Esophagus muscularis mucosa (tissue), 3 donors: ENCODE measurements at regions not wholly inside any gene's neighbourhood (a gene's known extent, or its start where the extent isn't known, plus 50 kb on each side); places are given as distances from the start of the nearest gene placed in this dataset.

Source experiments
- POLR2A ChIP-seq: fragments of 450-650 bp; IDR thresholded peaks from one replicate; pipeline ENCODE4 v1.6.1; 2017; ENCODE audit warnings: antibody characterized with exemption, moderate library complexity, mild to moderate bottlenecking, low read depth
- TF ChIP-seq, protein P1 (sequence below), 3 experiments: fragments of 200-600 bp in 2 of 3; fragments of 450-650 bp in 1 of 3; sonication (generic) in 2 of 3; IDR thresholded peaks; one replicate each; pipeline ENCODE4 v1.5.1; 2017 to 2019; ENCODE audit warnings: antibody characterized with exemption in 3 of 3, mild to moderate bottlenecking in 2 of 3, moderate library complexity in 1 of 3

DNA sequence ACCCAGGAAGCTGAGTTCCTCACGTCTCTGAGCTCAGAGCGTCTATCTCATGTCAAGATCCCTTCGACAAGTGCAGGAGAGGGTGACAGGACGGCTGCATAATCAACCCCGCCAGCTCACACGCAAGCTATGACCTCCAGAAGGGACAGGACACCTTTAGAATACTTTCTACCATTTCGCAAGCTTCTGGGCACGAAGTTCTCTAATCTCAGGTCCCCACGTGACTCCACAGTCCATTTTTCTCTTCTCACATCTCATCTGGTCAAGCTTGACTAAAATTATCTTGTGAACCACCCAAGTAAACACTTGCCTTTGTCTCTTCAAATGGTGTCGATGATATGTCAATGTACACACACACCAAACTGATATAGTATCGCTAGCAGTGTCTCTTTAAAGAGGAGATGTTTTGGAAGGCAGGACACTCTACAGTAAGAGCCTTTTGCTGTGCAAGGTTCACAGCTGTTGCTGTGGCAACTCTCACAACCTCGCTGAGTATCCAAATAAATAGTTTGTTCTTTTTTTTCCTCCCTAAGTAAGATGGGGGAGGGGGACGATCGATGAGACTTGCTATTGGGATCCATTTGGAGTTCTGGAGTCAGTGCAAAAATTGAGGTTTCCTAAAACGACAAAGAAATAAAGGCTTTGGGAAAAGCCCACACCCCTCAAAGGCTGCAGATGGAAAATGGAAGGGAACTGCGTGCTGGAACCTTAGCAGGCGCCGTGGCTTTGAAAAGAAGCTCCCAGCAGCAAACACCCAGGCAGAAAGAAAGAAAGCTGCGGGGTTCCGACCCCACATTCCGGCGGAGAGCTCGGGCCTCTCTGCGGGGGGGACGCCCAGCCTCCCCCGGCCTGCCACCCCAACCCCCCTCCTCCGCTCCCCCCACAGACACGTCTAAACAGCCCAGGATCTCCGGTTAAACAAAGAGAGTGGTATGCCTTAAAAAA lies 215.4 kb upstream of the UBASH3B start:
- TF ChIP-seq, protein P1, sequence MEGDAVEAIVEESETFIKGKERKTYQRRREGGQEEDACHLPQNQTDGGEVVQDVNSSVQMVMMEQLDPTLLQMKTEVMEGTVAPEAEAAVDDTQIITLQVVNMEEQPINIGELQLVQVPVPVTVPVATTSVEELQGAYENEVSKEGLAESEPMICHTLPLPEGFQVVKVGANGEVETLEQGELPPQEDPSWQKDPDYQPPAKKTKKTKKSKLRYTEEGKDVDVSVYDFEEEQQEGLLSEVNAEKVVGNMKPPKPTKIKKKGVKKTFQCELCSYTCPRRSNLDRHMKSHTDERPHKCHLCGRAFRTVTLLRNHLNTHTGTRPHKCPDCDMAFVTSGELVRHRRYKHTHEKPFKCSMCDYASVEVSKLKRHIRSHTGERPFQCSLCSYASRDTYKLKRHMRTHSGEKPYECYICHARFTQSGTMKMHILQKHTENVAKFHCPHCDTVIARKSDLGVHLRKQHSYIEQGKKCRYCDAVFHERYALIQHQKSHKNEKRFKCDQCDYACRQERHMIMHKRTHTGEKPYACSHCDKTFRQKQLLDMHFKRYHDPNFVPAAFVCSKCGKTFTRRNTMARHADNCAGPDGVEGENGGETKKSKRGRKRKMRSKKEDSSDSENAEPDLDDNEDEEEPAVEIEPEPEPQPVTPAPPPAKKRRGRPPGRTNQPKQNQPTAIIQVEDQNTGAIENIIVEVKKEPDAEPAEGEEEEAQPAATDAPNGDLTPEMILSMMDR (IDR thresholded peaks at IDR 0.05): no peak
- no peak for TF ChIP-seq POLR2A
